Neuronal stem cell (in vitro differentiated cells): ENCODE measurements at regions not wholly inside any gene's neighbourhood (a gene's known extent, or its start where the extent isn't known, plus 50 kb on each side); places are given as distances from the start of the nearest gene placed in this dataset.

Experiments
- DNase-seq: peaks from one replicate; pipeline ENCODE4 v3.0.0-alpha.2; 2013; ENCODE audit warnings: low spot score
- H2AFZ ChIP-seq: one replicate; pipeline ENCODE4 v1.6.1; 2013; ENCODE audit warnings: mild to moderate bottlenecking, low read length, inconsistent platforms
- H2AK5ac ChIP-seq: 2 replicates; pipeline ENCODE4 v1.6.1; 2013; ENCODE audit warnings: low read depth, mild to moderate bottlenecking, inconsistent platforms, low read length, moderate library complexity, mixed read lengths
- H2BK120ac ChIP-seq: 2 replicates; pipeline ENCODE4 v1.6.1; 2013; ENCODE audit warnings: low read depth, mild to moderate bottlenecking, inconsistent platforms, low read length, moderate library complexity, mixed read lengths
- H2BK12ac ChIP-seq: one replicate; pipeline ENCODE4 v1.6.1; 2013; ENCODE audit warnings: low read length, inconsistent platforms
- H2BK15ac ChIP-seq: 2 replicates; pipeline ENCODE4 v1.6.1; 2013; ENCODE audit warnings: mild to moderate bottlenecking, low read length, inconsistent platforms, mixed read lengths
- H2BK5ac ChIP-seq: one replicate; pipeline ENCODE4 v1.6.1; 2013; ENCODE audit warnings: inconsistent platforms, mild to moderate bottlenecking, low read length, moderate library complexity
- H3K14ac ChIP-seq: one replicate; pipeline ENCODE4 v1.6.1; 2013; ENCODE audit warnings: low read length, inconsistent platforms
- H3K18ac ChIP-seq: 2 replicates; pipeline ENCODE4 v1.6.1; 2013; ENCODE audit warnings: low read length, inconsistent platforms
- H3K23ac ChIP-seq: 2 replicates; pipeline ENCODE4 v1.6.1; 2013; ENCODE audit warnings: low read depth, mild to moderate bottlenecking, mixed read lengths, low read length, inconsistent platforms; ENCODE audit not compliant: poor library complexity
- H3K27ac ChIP-seq: replicated peaks from 3 replicates; pipeline ENCODE4 v1.5.1; 2013; ENCODE audit warnings: low read length, inconsistent platforms
- H3K27me3 ChIP-seq, 3 experiments: 2 replicates each; pipeline ENCODE4 v1.6.1; 2013; ENCODE audit warnings: low read length in 3 of 3, mild to moderate bottlenecking in 2 of 3, inconsistent platforms in 1 of 3, low read depth in 1 of 3, mixed read lengths in 1 of 3, moderate library complexity in 1 of 3; ENCODE audit not compliant: control insufficient read depth in 3 of 3, insufficient read depth in 3 of 3
- H3K36me3 ChIP-seq, 2 donors: replicated peaks in 1 of 2; 2 replicates each; pipeline ENCODE4 v1.6.1; 2013; ENCODE audit warnings: low read length in 2 of 2; ENCODE audit not compliant: control insufficient read depth in 2 of 2, insufficient read depth in 2 of 2
- H3K4ac ChIP-seq: 2 replicates; pipeline ENCODE4 v1.6.1; 2013; ENCODE audit warnings: inconsistent platforms, mild to moderate bottlenecking, low read length, moderate library complexity
- H3K4me1 ChIP-seq, 2 donors: 1 replicate in 1 of 2; 2 replicates in 1 of 2; pipeline ENCODE4 v1.6.1; 2013; ENCODE audit warnings: low read length in 2 of 2, low read depth in 1 of 2; ENCODE audit not compliant: control insufficient read depth in 2 of 2, insufficient read depth in 1 of 2
- H3K4me2 ChIP-seq: one replicate; pipeline ENCODE4 v1.6.1; 2013; ENCODE audit warnings: mild to moderate bottlenecking, low read length, inconsistent platforms; ENCODE audit not compliant: insufficient read depth, poor library complexity, severe bottlenecking
- H3K4me3 ChIP-seq, 2 donors: 2 replicates each; pipeline ENCODE4 v1.5.1; 2013; ENCODE audit warnings: low read length in 2 of 2, mild to moderate bottlenecking in 2 of 2, inconsistent platforms in 1 of 2, moderate library complexity in 1 of 2
- H3K79me1 ChIP-seq: one replicate; pipeline ENCODE4 v1.6.1; 2013; ENCODE audit warnings: low read depth, mild to moderate bottlenecking, inconsistent platforms, low read length, moderate library complexity
- H3K9ac ChIP-seq: one replicate; pipeline ENCODE4 v1.6.1; 2013; ENCODE audit warnings: mild to moderate bottlenecking, low read depth, low read length, inconsistent platforms; ENCODE audit not compliant: poor library complexity
- H3K9me3 ChIP-seq, 2 donors: replicated peaks in 1 of 2; 2 replicates each; pipeline versions ENCODE3 to v1.6.1; 2013; ENCODE audit warnings: low read length in 2 of 2, mild to moderate bottlenecking in 2 of 2, inconsistent platforms in 1 of 2, low read depth in 1 of 2, mixed read lengths in 1 of 2, moderate library complexity in 1 of 2; ENCODE audit not compliant: control insufficient read depth in 2 of 2, insufficient read depth in 1 of 2
- H4K8ac ChIP-seq: one replicate; pipeline ENCODE4 v1.6.1; 2013; ENCODE audit warnings: low read depth, mild to moderate bottlenecking, inconsistent platforms, low read length, moderate library complexity
- H4K91ac ChIP-seq: one replicate; pipeline ENCODE4 v1.6.1; 2013; ENCODE audit warnings: low read length, low read depth, mild to moderate bottlenecking, inconsistent platforms; ENCODE audit not compliant: poor library complexity
- WGBS, 2 donors: extraction: QIAGEN DNeasy Blood & Tissue Kit; methylation state at CpG; one replicate each; pipeline ENCODE4 v1.1.7; 2013; ENCODE audit warnings: missing lambda C conversion rate in 2 of 2, mixed read lengths in 1 of 2; ENCODE audit not compliant: insufficient read length in 2 of 2, insufficient replicate concordance in 1 of 2; ENCODE audit errors: extremely low coverage in 2 of 2; 5-methylcytosine and 5-hydroxymethylcytosine counted together

DNA sequence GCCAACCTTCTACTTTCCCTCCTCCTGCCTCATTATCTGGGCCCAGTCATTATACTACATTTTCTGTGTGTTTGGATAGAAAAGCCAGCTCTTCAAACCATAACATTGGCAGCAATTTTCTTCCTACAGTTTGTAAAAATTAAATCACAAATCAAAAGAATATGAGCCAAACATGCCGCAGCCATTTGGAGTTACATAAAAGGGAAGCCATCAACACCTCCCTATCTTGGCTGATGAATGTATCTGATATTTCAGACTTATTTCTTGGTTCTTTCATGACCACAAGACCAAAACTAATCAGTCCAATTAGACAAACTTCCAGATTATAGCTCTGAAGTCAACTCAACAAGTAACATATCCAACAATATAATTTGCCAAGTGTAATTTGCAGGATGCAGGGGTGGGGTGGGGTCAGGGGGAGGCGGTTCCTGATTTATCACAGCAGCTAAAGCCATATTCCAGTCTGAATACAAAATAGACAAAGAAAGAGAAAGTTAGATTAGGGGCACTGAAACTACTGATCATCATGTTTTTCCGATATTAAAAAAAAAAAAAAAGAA is 89.4 kb upstream of the CNTLN start:
- no peaks in the 10 kb centered on the region for H3K27me3 ChIP-seq
- H2BK15ac ChIP-seq, result no peak overlapping the region
- H3K9me3 ChIP-seq, result no peaks in the 10 kb centered on the region
- H4K8ac ChIP-seq, result no peak overlapping the region
- no CpG with 5 or more reads among the region's 3 CpGs for WGBS, 2 donors
- H3K4me1 ChIP-seq, result no peaks in the 10 kb centered on the region
- H2AFZ ChIP-seq, result no peak overlapping the region
- H3K4ac ChIP-seq, result no peak overlapping the region
- DNase-seq, result no peak
- no peak overlapping the region for H3K23ac ChIP-seq
- no peak overlapping the region for H2BK12ac ChIP-seq
- no peak overlapping the region for H3K4me2 ChIP-seq
- no peak overlapping the region for H2BK120ac ChIP-seq
- no peak overlapping the region for H3K18ac ChIP-seq
- H2BK5ac ChIP-seq, result no peak overlapping the region
- H4K91ac ChIP-seq, result no peak overlapping the region
- no peaks in the 10 kb centered on the region for H3K79me1 ChIP-seq
- no peak overlapping the region for H2AK5ac ChIP-seq
- no peak overlapping the region for H3K27ac ChIP-seq
- no peak overlapping the region for H3K9ac ChIP-seq
- H3K36me3 ChIP-seq, result no peaks in the 10 kb centered on the region
- no peak overlapping the region for H3K4me3 ChIP-seq
- H3K14ac ChIP-seq, result no peak overlapping the region

DNA sequence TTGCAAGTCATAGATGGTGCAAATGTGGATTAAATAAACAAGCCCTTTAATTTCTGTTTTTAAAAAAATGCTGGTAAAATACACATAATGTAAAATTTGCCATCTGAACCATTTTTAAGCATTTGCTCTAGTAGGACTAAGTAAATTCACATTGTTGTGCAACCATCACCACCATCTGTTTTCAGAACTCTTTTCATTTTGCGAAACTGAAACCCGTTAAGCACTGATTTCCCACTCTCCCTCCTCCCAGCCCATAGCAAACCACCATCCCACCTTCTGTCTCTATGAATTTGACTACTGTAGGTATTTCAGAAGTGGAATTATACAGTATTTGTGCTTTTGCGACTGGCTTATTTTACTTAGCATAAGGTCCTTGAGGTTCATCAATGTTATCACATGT is 103.3 kb upstream of the CNTLN start:
- WGBS, 2 donors, result no CpG with 5 or more reads among the region's 3 CpGs
- Histone ChIP-seq H2AFZ (no peak overlapping the region), H2BK15ac (no peak overlapping the region), H2BK12ac (no peak overlapping the region), H3K4ac (no peak overlapping the region), H2AK5ac (no peak overlapping the region), H3K4me3 (no peak overlapping the region), H4K8ac (no peak overlapping the region), H3K27me3 (no peaks in the 10 kb centered on the region), H3K79me1 (no peaks in the 10 kb centered on the region), H2BK120ac (no peak overlapping the region), H3K4me1 (no peaks in the 10 kb centered on the region), H3K23ac (no peak overlapping the region), H3K27ac (no peak overlapping the region), H4K91ac (no peak overlapping the region), H3K18ac (no peak overlapping the region), H3K36me3 (no peaks in the 10 kb centered on the region), H2BK5ac (no peak overlapping the region), H3K4me2 (no peak overlapping the region), H3K14ac (no peak overlapping the region), H3K9me3 (no peaks in the 10 kb centered on the region), H3K9ac (no peak overlapping the region)
- DNase-seq, result no peak

DNA sequence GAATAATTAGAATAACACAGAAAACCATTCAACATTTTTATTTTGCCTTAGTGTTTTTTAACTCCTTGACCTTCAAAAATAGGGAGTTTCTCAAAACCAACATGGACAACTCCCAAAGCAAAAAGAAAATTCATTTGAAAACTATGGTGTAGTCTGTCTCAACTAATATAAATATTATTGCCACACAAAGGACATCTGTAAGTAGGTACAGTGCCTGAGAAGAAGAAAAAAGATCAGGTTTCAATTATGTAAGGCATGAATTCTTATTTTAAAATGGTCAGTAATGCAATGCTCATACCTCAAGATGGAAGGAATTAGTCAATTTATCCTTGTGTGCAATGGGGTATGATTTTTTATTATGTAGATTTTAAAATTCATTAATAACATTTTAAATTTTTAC is 109.6 kb upstream of the CNTLN start:
- H3K79me1 ChIP-seq, result no peaks in the 10 kb centered on the region
- H4K91ac ChIP-seq, result no peak overlapping the region
- no peak overlapping the region for H2BK5ac ChIP-seq
- no peak overlapping the region for H3K4me3 ChIP-seq
- H3K27me3 ChIP-seq, result no peaks in the 10 kb centered on the region
- H2AK5ac ChIP-seq, result no peak overlapping the region
- H3K4me1 ChIP-seq, result no peaks in the 10 kb centered on the region
- no peak overlapping the region for H3K23ac ChIP-seq
- no peak overlapping the region for H2BK120ac ChIP-seq
- no peak overlapping the region for H3K18ac ChIP-seq
- no peak for DNase-seq
- no peak overlapping the region for H2BK12ac ChIP-seq
- H3K9ac ChIP-seq, result no peak overlapping the region
- no peak overlapping the region for H2AFZ ChIP-seq
- no peak overlapping the region for H3K27ac ChIP-seq
- H3K4ac ChIP-seq, result no peak overlapping the region
- H3K4me2 ChIP-seq, result no peak overlapping the region
- H2BK15ac ChIP-seq, result no peak overlapping the region
- H3K9me3 ChIP-seq, result no peaks in the 10 kb centered on the region
- H4K8ac ChIP-seq, result no peak overlapping the region
- H3K36me3 ChIP-seq, result no peaks in the 10 kb centered on the region
- no peak overlapping the region for H3K14ac ChIP-seq

DNA sequence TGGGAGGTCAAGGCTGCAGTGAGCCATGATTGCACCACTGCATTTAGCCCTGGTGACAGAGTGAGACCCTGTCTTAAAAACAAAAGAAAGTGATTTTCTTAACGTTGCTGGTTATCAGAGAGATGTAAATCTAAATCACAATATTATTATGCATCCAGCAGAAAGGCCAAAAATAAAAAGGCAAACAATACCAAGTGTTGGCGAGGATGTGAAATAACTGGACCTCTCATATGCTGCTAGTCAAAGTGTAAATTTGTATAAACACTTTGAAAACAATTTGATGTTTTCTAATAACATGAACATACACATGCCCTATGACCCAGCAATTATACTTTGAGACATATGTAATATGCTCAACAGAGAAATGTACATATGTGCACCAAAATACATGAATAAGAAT is 110.7 kb upstream of the CNTLN start:
- no peak overlapping the region for H3K23ac ChIP-seq
- no peak overlapping the region for H2BK15ac ChIP-seq
- H3K9ac ChIP-seq, result no peak overlapping the region
- no peak overlapping the region for H4K91ac ChIP-seq
- H2BK12ac ChIP-seq, result no peak overlapping the region
- no peak for DNase-seq
- no peak overlapping the region for H2AK5ac ChIP-seq
- H3K18ac ChIP-seq, result no peak overlapping the region
- H2BK5ac ChIP-seq, result no peak overlapping the region
- no peak overlapping the region for H2BK120ac ChIP-seq
- no peak overlapping the region for H2AFZ ChIP-seq
- H3K14ac ChIP-seq, result no peak overlapping the region
- no peak overlapping the region for H3K27ac ChIP-seq
- no peaks in the 10 kb centered on the region for H3K79me1 ChIP-seq
- no peaks in the 10 kb centered on the region for H3K36me3 ChIP-seq
- no peak overlapping the region for H4K8ac ChIP-seq
- H3K4me2 ChIP-seq, result no peak overlapping the region
- H3K4ac ChIP-seq, result no peak overlapping the region
- H3K27me3 ChIP-seq, result no peaks in the 10 kb centered on the region
- no peaks in the 10 kb centered on the region for H3K9me3 ChIP-seq
- no CpG with 5 or more reads among the region's 2 CpGs for WGBS, 2 donors
- H3K4me3 ChIP-seq, result no peak overlapping the region
- no peaks in the 10 kb centered on the region for H3K4me1 ChIP-seq
